Karpas-422 (cell line): ENCODE measurements at regions not wholly inside any gene's neighbourhood (a gene's known extent, or its start where the extent isn't known, plus 50 kb on each side); places are given as distances from the start of the nearest gene placed in this dataset.

Experiments used
- DNase-seq: peaks from one replicate; pipeline ENCODE4 v3.0.0-alpha.2; 2015
- H2AFZ ChIP-seq: fragments of 200-600 bp; sonication (generic); 2 replicates; pipeline ENCODE4 v1.6.1; 2014; ENCODE audit warnings: antibody characterized with exemption, low read length, mixed read lengths
- H3K27ac ChIP-seq: fragments of 200-600 bp; sonication (generic); 2 replicates; pipeline ENCODE4 v1.5.1; 2014; ENCODE audit warnings: mild to moderate bottlenecking, low read length, moderate library complexity
- H3K27me3 ChIP-seq: fragments of 200-600 bp; sonication (generic); 2 replicates; pipeline ENCODE4 v1.6.1; 2014; ENCODE audit warnings: low read length, mixed read lengths
- H3K36me3 ChIP-seq: fragments of 200-600 bp; sonication (generic); 2 replicates; pipeline ENCODE4 v1.6.1; 2014; ENCODE audit warnings: low read length, mixed read lengths; ENCODE audit not compliant: insufficient read depth
- H3K4me1 ChIP-seq: fragments of 200-600 bp; sonication (generic); 2 replicates; pipeline ENCODE4 v1.6.1; 2014; ENCODE audit warnings: mild to moderate bottlenecking, low read length, mixed read lengths
- H3K4me2 ChIP-seq: fragments of 200-600 bp; sonication (generic); 2 replicates; pipeline ENCODE4 v1.6.1; 2014; ENCODE audit warnings: low read length, low read depth, mild to moderate bottlenecking; ENCODE audit not compliant: poor library complexity, severe bottlenecking
- H3K4me3 ChIP-seq: fragments of 200-600 bp; sonication (generic); 2 replicates; pipeline ENCODE4 v1.5.1; 2014; ENCODE audit warnings: mild to moderate bottlenecking, antibody characterized with exemption, low read length, mixed read lengths
- H3K79me2 ChIP-seq: fragments of 200-600 bp; sonication (generic); 2 replicates; pipeline ENCODE4 v1.6.1; 2014; ENCODE audit warnings: mild to moderate bottlenecking, low read length, mixed read lengths
- H3K9ac ChIP-seq: fragments of 200-600 bp; sonication (generic); 2 replicates; pipeline ENCODE4 v1.6.0; 2014; ENCODE audit warnings: low read length
- H3K9me2 ChIP-seq: fragments of 200-600 bp; sonication (generic), shearing (Covaris generic); replicated peaks from 2 replicates; pipeline ENCODE4 v1.6.0; 2014; ENCODE audit warnings: mild to moderate bottlenecking, low read length, moderate library complexity; ENCODE audit not compliant: insufficient read depth
- H3K9me3 ChIP-seq: fragments of 300-700, 200-600 bp; sonication (generic); 2 replicates; pipeline ENCODE4 v1.6.1; 2014; ENCODE audit warnings: low read length, mixed read lengths
- H4K20me1 ChIP-seq: fragments of 200-600 bp; sonication (generic); 2 replicates; pipeline ENCODE4 v1.6.1; 2014; ENCODE audit warnings: mild to moderate bottlenecking, antibody characterized with exemption, low read length, low read depth; ENCODE audit not compliant: insufficient read depth

DNA sequence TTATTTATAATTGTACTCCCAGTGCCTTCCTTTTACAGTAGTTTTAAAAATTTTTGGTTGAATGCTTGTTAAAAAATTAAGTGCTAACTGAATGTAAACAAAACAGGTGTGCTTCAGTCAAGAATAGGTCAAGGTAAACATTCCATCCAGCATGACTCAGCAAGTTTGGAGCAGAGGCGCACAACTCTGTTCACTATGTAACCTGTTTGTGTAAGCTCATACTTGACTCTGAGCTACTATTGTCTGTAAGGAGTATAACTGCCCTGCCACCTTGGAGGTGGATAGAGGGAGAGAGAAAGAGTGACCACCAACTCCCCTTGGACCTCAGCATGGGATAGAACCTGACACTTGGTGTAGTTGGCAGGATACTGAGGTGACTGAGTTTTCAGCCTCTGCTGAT lies 207.4 kb upstream of the SYT4 start:
- H3K4me3 ChIP-seq, result no peak overlapping the region
- H3K9me2 ChIP-seq, result 0 out of 2 replicates have a peak, but pooled peaks cover 4% of the 10 kb centered on the region
- no peaks in the 10 kb centered on the region for H4K20me1 ChIP-seq
- H3K4me1 ChIP-seq, result no peaks in the 10 kb centered on the region
- H3K79me2 ChIP-seq, result no peaks in the 10 kb centered on the region
- H3K36me3 ChIP-seq, result no peaks in the 10 kb centered on the region
- H2AFZ ChIP-seq, result no peak overlapping the region
- no peak overlapping the region for H3K27ac ChIP-seq
- no peaks in the 10 kb centered on the region for H3K27me3 ChIP-seq
- H3K9me3 ChIP-seq, result peaks cover 3% of the 10 kb centered on the region
- H3K4me2 ChIP-seq, result no peak overlapping the region
- no peak overlapping the region for H3K9ac ChIP-seq
- no peak for DNase-seq

GRCh38 chr18:43485545-43485963 lies 208.3 kb upstream of the SYT4 start:
- H3K9ac ChIP-seq, result no peak overlapping the region
- no peaks in the 10 kb centered on the region for H3K79me2 ChIP-seq
- no peak overlapping the region for H2AFZ ChIP-seq
- no peak overlapping the region for H3K4me3 ChIP-seq
- H3K36me3 ChIP-seq, result no peaks in the 10 kb centered on the region
- DNase-seq, result no peak
- peaks cover 3% of the 10 kb centered on the region for H3K9me3 ChIP-seq
- H3K4me2 ChIP-seq, result no peak overlapping the region
- H4K20me1 ChIP-seq, result no peaks in the 10 kb centered on the region
- no peaks in the 10 kb centered on the region for H3K27me3 ChIP-seq
- 0 out of 2 replicates have a peak, but pooled peaks cover 4% of the 10 kb centered on the region for H3K9me2 ChIP-seq
- no peaks in the 10 kb centered on the region for H3K4me1 ChIP-seq
- H3K27ac ChIP-seq, result no peak overlapping the region

- Histone ChIP-seq H3K4me3 (no peak overlapping the region), H3K9me3 (peaks cover 3% of the 10 kb centered on the region), H3K9me2 (no peaks in the 10 kb centered on the region), H3K27me3 (no peaks in the 10 kb centered on the region), H3K27ac (no peak overlapping the region), H3K4me1 (no peaks in the 10 kb centered on the region), H2AFZ (no peak overlapping the region), H3K9ac (no peak overlapping the region), H3K79me2 (no peaks in the 10 kb centered on the region), H3K4me2 (no peak overlapping the region), H4K20me1 (no peaks in the 10 kb centered on the region), H3K36me3 (no peaks in the 10 kb centered on the region)
- no peak for DNase-seq
These were observed 209.2 kb upstream of the SYT4 start for GRCh38 chr18:43486462-43486861.

- Histone ChIP-seq H3K27ac (no peak overlapping the region), H3K27me3 (no peaks in the 10 kb centered on the region), H3K9ac (no peak overlapping the region), H3K4me3 (no peak overlapping the region), H3K9me3 (peaks cover 2% of the 10 kb centered on the region), H3K79me2 (no peaks in the 10 kb centered on the region), H2AFZ (no peak overlapping the region), H4K20me1 (no peaks in the 10 kb centered on the region), H3K4me2 (no peak overlapping the region), H3K36me3 (no peaks in the 10 kb centered on the region), H3K4me1 (no peaks in the 10 kb centered on the region), H3K9me2 (no peaks in the 10 kb centered on the region)
- no peak for DNase-seq
These were observed 223.8 kb upstream of the SYT4 start for GRCh38 chr18:43501099-43501498.

- Histone ChIP-seq H3K4me1 (no peaks in the 10 kb centered on the region), H3K27me3 (no peaks in the 10 kb centered on the region)
- DNase-seq, result no peak
These were observed 229.6 kb upstream of the SYT4 start for GRCh38 chr18:43506935-43507334.

DNA sequence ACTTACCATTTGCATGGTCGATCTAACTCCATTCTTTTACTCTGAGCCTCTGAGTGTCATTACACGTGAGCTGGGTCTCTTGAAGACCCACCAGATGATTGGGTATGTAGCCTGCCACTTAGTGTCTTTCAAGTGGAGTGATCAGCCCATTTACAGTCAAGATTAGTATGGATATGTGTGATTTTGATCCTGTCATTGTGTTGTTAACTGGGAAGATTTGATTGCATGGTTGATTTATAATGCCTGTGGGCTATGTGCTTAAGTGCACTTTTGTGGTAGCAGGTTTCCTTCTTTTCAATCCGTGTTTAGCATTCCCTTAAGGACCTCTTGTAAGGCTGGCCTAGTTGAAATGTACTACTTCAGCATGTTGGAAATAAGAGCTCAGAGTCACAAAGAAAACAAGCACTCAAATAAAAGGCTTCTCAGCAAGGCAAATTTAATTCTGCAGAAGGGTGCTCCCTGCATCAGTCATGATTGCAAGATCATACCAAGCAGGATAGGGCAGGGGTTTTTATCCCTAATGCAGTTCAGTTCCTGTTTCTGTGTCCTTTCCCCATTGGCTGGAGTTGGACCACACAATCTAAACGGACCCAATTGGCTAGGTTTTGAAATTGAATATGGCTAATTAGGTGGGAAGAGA lies 230.7 kb upstream of the SYT4 start:
- H3K36me3 ChIP-seq, result no peaks in the 10 kb centered on the region
- H4K20me1 ChIP-seq, result no peaks in the 10 kb centered on the region
- H3K4me3 ChIP-seq, result no peak overlapping the region
- DNase-seq, result no peak
- H3K4me1 ChIP-seq, result no peaks in the 10 kb centered on the region
- no peak overlapping the region for H2AFZ ChIP-seq
- no peak overlapping the region for H3K27ac ChIP-seq
- no peak overlapping the region for H3K4me2 ChIP-seq
- no peaks in the 10 kb centered on the region for H3K9me2 ChIP-seq
- H3K9me3 ChIP-seq, result peaks cover 23% of the 10 kb centered on the region
- H3K27me3 ChIP-seq, result no peaks in the 10 kb centered on the region
- no peaks in the 10 kb centered on the region for H3K79me2 ChIP-seq
- H3K9ac ChIP-seq, result no peak overlapping the region

More at GRCh38 chr18:43506935-43507334, 229.6 kb upstream of the SYT4 start:
- no peaks in the 10 kb centered on the region for H3K79me2 ChIP-seq
- no peaks in the 10 kb centered on the region for H4K20me1 ChIP-seq
- H3K27ac ChIP-seq, result no peak overlapping the region
- no peak overlapping the region for H3K4me3 ChIP-seq
- no peak overlapping the region for H2AFZ ChIP-seq
- H3K4me2 ChIP-seq, result no peak overlapping the region
- H3K36me3 ChIP-seq, result no peaks in the 10 kb centered on the region
- peaks cover 19% of the 10 kb centered on the region for H3K9me3 ChIP-seq
- H3K9me2 ChIP-seq, result no peaks in the 10 kb centered on the region
- no peak overlapping the region for H3K9ac ChIP-seq

- H3K9ac ChIP-seq, result no peak overlapping the region
- peaks cover 18% of the 10 kb centered on the region; the same call in 1 of the 2 replicates for H3K9me3 ChIP-seq
- no peak overlapping the region for H3K4me3 ChIP-seq
- no peaks in the 10 kb centered on the region for H3K9me2 ChIP-seq
- H3K79me2 ChIP-seq, result no peaks in the 10 kb centered on the region
- H3K36me3 ChIP-seq, result no peaks in the 10 kb centered on the region
- no peaks in the 10 kb centered on the region for H3K27me3 ChIP-seq
- no peak overlapping the region for H3K4me2 ChIP-seq
- DNase-seq, result no peak
- no peak overlapping the region for H2AFZ ChIP-seq
- no peaks in the 10 kb centered on the region for H3K4me1 ChIP-seq
- H4K20me1 ChIP-seq, result no peaks in the 10 kb centered on the region
- no peak overlapping the region for H3K27ac ChIP-seq
These were observed 237.5 kb upstream of the SYT4 start for GRCh38 chr18:43514747-43515146.

DNA sequence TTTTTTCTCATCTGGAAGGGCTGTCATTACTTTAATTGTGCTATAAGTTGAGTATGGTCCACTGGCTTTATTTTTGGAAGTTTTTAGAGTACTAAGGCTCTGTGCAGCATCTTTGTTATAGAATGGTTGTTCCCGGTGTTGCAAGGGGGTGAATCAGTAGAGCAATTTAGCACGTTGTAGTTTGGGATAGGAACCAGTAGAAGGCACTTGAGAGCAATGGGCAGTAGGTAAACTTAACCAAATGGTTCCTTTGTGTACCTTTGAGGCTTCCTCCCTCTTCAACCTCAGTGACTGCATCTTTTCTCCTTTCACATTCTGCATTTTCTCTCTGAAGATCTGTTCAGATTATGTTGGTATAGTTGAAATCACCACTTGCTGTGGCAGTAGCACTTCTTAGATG lies 238.2 kb upstream of the SYT4 start:
- Histone ChIP-seq H3K79me2 (no peaks in the 10 kb centered on the region), H3K4me3 (no peak overlapping the region), H3K27ac (no peak overlapping the region), H3K4me2 (no peak overlapping the region), H3K9me2 (no peaks in the 10 kb centered on the region), H3K9ac (no peak overlapping the region), H4K20me1 (no peaks in the 10 kb centered on the region), H2AFZ (no peak overlapping the region), H3K9me3 (peaks cover 18% of the 10 kb centered on the region; the same call in 1 of the 2 replicates), H3K4me1 (no peaks in the 10 kb centered on the region), H3K27me3 (no peaks in the 10 kb centered on the region), H3K36me3 (no peaks in the 10 kb centered on the region)
- DNase-seq, result no peak
